AG04449 (cell line): ENCODE measurements at regions not wholly inside any gene's neighbourhood (a gene's known extent, or its start where the extent isn't known, plus 50 kb on each side); places are given as distances from the start of the nearest gene placed in this dataset.

Experiments
- CTCF ChIA-PET: fragments of 350-600 bp; formaldehyde crosslinking; extraction: SDS; loops from one replicate; lab custom pipeline; 2021; ENCODE audit warnings: antibody characterized with exemption; lab: Yijun Ruan, JAX
- POLR2A ChIA-PET: fragments of 400-600, 350-600 bp; formaldehyde crosslinking; extraction: SDS; loops from one replicate; lab custom pipeline; 2020; ENCODE audit warnings: antibody characterized with exemption, inconsistent platforms; lab: Yijun Ruan, JAX
- DNase-seq: peaks from one replicate; pipeline ENCODE4 v3.0.0-alpha.2; 2010; ENCODE audit warnings: low read depth, low spot score
- H3K4me3 ChIP-seq: 2 replicates; pipeline ENCODE4 v1.5.1; 2011; ENCODE audit warnings: low read depth, mild to moderate bottlenecking, control low read depth, low read length
- TF ChIP-seq, protein P1 (sequence below): IDR thresholded peaks from one replicate; pipeline ENCODE4 v1.5.1; 2011; ENCODE audit warnings: mild to moderate bottlenecking, moderate library complexity, low read length, control low read depth, inconsistent platforms; ENCODE audit not compliant: insufficient read depth; ENCODE audit errors: missing control alignments

DNA sequence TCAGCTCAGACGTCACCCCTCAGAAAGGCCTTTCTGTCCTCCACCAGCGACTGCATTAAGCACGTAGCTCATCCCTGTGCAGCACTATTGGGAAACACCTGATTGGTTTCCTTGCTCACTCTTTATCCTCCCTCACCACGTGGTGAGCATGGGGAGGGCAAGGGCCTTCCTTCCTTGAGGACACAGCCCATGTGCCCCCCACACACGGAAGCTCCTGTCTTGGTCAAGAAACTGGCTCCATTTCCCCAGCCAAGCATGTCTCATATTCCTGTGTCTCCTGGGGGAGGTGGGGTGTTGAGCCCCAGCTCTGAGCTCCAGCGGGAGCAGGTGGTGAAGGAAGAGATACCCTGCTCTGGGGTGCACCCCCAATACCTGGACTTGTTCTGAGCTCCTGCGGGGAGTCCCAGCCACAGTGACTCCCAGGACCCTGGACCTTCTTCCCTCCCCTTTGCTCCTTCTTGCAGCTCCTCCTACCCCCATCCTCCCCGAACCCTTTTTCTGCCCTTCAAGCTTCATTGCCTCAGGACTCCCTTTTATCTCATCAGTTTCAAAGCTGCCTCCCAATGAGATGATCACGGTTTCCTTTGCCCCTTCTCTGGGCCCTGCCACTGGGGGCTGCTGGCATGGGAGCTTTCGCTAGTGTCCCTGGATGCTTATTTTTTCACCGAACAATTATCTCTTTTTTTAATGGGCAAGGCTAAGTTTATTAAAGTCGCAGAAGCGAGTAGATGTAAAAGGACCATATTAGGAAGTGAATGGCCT is 230.1 kb downstream of the TFAP2C start:
- ChIA-PET POLR2A (no interaction called here), CTCF (no interaction called here)
- DNase-seq, result no peak
- H3K4me3 ChIP-seq, result no peak overlapping the region
- TF ChIP-seq, protein P1, sequence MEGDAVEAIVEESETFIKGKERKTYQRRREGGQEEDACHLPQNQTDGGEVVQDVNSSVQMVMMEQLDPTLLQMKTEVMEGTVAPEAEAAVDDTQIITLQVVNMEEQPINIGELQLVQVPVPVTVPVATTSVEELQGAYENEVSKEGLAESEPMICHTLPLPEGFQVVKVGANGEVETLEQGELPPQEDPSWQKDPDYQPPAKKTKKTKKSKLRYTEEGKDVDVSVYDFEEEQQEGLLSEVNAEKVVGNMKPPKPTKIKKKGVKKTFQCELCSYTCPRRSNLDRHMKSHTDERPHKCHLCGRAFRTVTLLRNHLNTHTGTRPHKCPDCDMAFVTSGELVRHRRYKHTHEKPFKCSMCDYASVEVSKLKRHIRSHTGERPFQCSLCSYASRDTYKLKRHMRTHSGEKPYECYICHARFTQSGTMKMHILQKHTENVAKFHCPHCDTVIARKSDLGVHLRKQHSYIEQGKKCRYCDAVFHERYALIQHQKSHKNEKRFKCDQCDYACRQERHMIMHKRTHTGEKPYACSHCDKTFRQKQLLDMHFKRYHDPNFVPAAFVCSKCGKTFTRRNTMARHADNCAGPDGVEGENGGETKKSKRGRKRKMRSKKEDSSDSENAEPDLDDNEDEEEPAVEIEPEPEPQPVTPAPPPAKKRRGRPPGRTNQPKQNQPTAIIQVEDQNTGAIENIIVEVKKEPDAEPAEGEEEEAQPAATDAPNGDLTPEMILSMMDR, result no peak

DNA sequence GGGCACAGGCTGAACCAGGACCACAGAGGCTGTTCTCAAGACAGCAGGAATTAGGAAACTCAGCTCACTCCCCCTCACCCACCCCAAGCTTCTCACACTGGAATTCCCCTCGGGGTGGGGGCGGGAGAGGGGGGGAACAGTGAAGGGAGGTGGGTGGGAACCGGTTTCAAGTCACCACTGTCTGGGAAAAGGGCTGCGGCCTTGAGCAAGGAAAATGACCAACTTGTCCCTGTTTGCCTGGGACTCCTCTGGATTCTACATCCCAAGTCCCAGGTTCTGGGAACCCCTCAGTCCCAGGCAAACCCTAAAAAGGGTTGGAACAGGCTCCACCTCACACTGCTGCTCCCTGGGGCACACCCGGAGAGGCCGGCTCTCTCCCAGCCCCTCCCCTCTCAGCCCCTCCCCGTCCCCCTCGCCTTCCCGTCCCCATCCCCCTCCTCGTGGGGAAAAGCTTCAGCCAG is 230.7 kb downstream of the TFAP2C start:
- TF ChIP-seq, protein P1, result no peak
- DNase-seq, result no peak
- no peak overlapping the region for H3K4me3 ChIP-seq
- ChIA-PET POLR2A (no interaction called here), CTCF (interaction anchor here (0.9 kb wide), 1 partner anchor 230 kb away, joined by 3 read pairs; no protein-coding TSS in a partner anchor)

DNA sequence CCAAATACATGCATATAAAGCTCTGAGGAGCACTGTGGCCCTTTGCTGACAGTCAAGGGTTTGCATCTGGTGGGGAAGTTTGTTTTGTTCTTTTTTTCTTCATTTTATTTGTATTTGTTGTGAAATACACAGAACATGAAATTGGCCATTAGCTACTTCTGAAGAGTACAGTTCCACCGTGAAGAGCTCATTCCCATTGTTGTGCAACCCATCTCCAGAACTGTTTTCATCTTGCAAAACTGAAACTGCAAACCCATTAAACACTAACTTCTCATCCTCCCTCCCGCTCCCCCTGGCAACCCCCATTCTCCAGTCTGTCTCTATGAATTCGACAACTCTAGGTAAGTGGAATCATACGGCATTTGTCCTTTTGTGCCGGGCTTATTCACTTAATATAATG is 231.3 kb downstream of the TFAP2C start:
- POLR2A ChIA-PET, result no interaction called here
- no peak overlapping the region for H3K4me3 ChIP-seq
- TF ChIP-seq, protein P1, result no peak
- no peak for DNase-seq
- CTCF ChIA-PET, result interaction anchor here (0.9 kb wide), 1 partner anchor 231 kb away, joined by 3 read pairs; no protein-coding TSS in a partner anchor

DNA sequence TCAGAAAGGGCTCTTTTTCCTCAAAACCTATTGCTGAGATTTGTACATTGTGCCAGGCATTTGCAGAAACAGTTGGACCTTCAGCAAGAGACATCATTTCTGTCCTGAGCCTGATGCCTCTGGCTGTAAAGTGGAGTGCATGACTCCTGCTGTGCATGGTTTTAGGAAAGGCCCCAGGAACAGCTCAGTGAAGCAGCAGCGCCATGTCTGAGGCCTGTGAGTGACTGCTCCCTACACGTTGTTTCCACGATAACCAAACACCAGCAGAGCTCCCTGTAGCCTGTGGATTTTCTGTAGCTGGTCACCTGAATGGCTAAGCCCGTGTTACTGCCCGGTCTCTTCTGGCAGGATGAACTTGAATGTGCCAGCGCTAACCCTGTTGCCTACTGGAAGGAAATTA is 232.5 kb downstream of the TFAP2C start:
- no peak overlapping the region for H3K4me3 ChIP-seq
- POLR2A ChIA-PET, result no interaction called here
- no peak for DNase-seq
- TF ChIP-seq, protein P1, result no peak
- CTCF ChIA-PET, result no interaction called here

DNA sequence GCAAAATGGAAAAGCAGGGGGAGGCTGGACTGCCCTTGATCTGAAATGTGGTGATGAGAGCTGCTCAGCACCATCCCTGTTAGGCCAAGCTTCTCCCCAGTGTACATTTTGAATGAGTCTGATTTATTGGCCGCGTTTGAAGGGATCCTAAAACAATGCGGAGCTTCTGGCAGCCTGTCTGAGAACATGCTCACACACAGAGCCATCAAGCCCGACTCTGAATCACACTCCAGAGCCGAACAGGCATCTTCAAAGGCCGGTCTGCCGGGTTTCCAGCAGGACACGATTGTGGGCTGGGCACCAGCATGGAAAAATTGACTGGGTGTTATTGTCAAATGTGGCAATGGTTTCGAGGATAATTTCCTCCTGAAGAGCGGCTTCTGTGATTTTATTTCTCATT is 235.9 kb downstream of the TFAP2C start:
- ChIA-PET POLR2A (no interaction called here), CTCF (no interaction called here)
- no peak for DNase-seq
- no peak overlapping the region for H3K4me3 ChIP-seq
- TF ChIP-seq, protein P1, result no peak

DNA sequence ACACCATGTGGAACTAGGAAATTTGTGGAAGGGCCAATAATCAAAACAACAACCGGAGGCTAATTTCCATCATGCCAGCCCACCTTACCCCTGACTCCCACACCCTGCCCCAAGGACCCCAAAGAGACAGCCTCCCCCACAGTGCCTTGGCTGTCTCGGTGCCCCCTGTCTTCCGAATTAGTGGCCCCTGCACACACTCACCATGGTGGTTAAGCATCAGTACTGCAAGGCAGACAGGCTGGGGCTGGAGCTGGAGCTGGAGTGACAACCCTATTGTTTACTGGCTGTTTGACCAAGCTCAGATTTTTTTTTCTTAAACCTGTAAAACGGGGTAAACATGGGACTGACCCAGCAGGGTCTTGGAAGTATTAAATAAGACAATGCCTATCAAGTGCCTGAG is 238.0 kb downstream of the TFAP2C start:
- no peak for DNase-seq
- ChIA-PET POLR2A (no interaction called here), CTCF (no interaction called here)
- TF ChIP-seq, protein P1, result no peak
- no peak overlapping the region for H3K4me3 ChIP-seq
